ENCODE measurements at regions not wholly inside any gene's neighbourhood (a gene's known extent, or its start where the extent isn't known, plus 50 kb on each side); places are given as distances from the start of the nearest gene placed in this dataset.

DNA sequence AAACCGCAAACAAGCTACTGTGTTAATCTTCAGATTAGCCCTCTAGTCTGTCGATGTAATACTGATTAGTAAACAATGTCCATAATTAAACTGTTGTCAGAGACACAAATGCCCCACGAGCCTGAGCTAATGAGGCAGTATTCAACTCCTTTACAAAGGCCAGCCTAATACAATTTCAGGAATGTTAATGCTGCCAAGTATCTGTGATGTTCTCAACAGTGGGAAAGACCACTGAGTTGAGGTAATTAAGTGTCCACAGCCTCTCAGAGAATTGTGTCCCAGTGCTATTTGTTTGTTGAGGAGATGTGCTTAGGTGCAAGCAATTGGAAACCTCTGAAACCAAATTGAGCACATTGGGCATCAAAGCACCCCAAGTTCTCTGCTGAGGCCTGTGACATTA lies 139.4 kb upstream of the CDKN3 start:
- H4K20me1 ChIP-seq (ENCODE audit: control insufficient read depth, extremely low read depth, insufficient read depth, low read length) = no peaks in the 10 kb centered on the region
- H3K9ac ChIP-seq (ENCODE audit: insufficient read depth, low read length) = no peak overlapping the region
- TF ChIP-seq, protein P1, sequence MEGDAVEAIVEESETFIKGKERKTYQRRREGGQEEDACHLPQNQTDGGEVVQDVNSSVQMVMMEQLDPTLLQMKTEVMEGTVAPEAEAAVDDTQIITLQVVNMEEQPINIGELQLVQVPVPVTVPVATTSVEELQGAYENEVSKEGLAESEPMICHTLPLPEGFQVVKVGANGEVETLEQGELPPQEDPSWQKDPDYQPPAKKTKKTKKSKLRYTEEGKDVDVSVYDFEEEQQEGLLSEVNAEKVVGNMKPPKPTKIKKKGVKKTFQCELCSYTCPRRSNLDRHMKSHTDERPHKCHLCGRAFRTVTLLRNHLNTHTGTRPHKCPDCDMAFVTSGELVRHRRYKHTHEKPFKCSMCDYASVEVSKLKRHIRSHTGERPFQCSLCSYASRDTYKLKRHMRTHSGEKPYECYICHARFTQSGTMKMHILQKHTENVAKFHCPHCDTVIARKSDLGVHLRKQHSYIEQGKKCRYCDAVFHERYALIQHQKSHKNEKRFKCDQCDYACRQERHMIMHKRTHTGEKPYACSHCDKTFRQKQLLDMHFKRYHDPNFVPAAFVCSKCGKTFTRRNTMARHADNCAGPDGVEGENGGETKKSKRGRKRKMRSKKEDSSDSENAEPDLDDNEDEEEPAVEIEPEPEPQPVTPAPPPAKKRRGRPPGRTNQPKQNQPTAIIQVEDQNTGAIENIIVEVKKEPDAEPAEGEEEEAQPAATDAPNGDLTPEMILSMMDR (conservative IDR thresholded peaks at IDR 0.05 in 1 of 2, IDR thresholded peaks at IDR 0.05 in 1 of 2; ENCODE audit: low read depth in 1 of 2, low read length in 2 of 2) = no peak
- no peak for TF ChIP-seq EZH2 (IDR thresholded peaks at IDR 0.05; ENCODE audit: low read length, missing control alignments)
- H2AFZ ChIP-seq (ENCODE audit: low read length) = no peak overlapping the region
- peak in 1 of 2 donors; percentile 55 for DNase-seq (ENCODE audit: low read depth in 2 of 2)
- H3K9me3 ChIP-seq (ENCODE audit: control insufficient read depth, insufficient read depth, low read depth, low read length) = no peaks in the 10 kb centered on the region
- no peaks in the 10 kb centered on the region for H3K36me3 ChIP-seq (ENCODE audit: control insufficient read depth, insufficient read depth, low read length)
- no peaks in the 10 kb centered on the region for H3K27me3 ChIP-seq (ENCODE audit: control insufficient read depth, insufficient read depth, low read length)
- peaks cover 9% of the 10 kb centered on the region for H3K4me1 ChIP-seq (ENCODE audit: control insufficient read depth, extremely low read depth, insufficient read depth, low read length)
- H3K27ac ChIP-seq (ENCODE audit: insufficient read depth, low read length) = no peak overlapping the region
- no peaks in the 10 kb centered on the region for H3K79me2 ChIP-seq (ENCODE audit: control insufficient read depth, insufficient read depth, low read length)
- H3K4me2 ChIP-seq (ENCODE audit: extremely low read depth, insufficient read depth, low read length) = no peak overlapping the region
- H3K4me3 ChIP-seq (replicated peaks in 1 of 4; ENCODE audit: control extremely low read depth in 1 of 4, insufficient read depth in 1 of 4, low read depth in 3 of 4, low read length in 4 of 4) = no peak overlapping the region

DNA sequence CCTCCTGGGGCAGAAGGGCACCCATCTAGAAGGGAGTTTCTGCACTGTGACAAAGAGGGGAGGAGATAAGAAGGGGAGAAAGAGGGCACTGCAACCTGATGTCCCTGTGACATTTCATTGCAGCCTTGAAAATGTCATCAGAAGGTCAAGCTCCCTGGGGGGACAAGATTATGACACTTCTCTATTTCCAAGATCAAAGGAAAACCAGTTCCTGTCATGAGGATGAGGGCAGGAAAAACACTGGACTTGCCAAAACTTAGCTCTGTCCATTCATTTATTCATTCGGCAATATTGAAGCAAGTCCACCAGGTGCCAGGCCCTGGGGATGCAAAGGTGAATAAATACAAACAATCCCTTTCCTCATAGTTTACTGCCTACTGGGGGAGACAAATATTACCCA lies 138.4 kb upstream of the CDKN3 start:
- H3K27ac ChIP-seq (ENCODE audit: insufficient read depth, low read length) = no peak overlapping the region
- no peak overlapping the region for H2AFZ ChIP-seq (ENCODE audit: low read length)
- H3K27me3 ChIP-seq (ENCODE audit: control insufficient read depth, insufficient read depth, low read length) = no peaks in the 10 kb centered on the region
- H3K36me3 ChIP-seq (ENCODE audit: control insufficient read depth, insufficient read depth, low read length) = no peaks in the 10 kb centered on the region
- H4K20me1 ChIP-seq (ENCODE audit: control insufficient read depth, extremely low read depth, insufficient read depth, low read length) = no peaks in the 10 kb centered on the region
- peaks cover 4% of the 10 kb centered on the region for H3K4me1 ChIP-seq (ENCODE audit: control insufficient read depth, extremely low read depth, insufficient read depth, low read length)
- no peaks in the 10 kb centered on the region for H3K9me3 ChIP-seq (ENCODE audit: control insufficient read depth, insufficient read depth, low read depth, low read length)
- H3K4me3 ChIP-seq (replicated peaks in 1 of 4; ENCODE audit: control extremely low read depth in 1 of 4, insufficient read depth in 1 of 4, low read depth in 3 of 4, low read length in 4 of 4) = no peak overlapping the region
- TF ChIP-seq EZH2 (IDR thresholded peaks at IDR 0.05; ENCODE audit: low read length, missing control alignments) = no peak
- TF ChIP-seq, protein P1 (conservative IDR thresholded peaks at IDR 0.05 in 1 of 2, IDR thresholded peaks at IDR 0.05 in 1 of 2; ENCODE audit: low read depth in 1 of 2, low read length in 2 of 2) = no peak
- no peaks in the 10 kb centered on the region for H3K79me2 ChIP-seq (ENCODE audit: control insufficient read depth, insufficient read depth, low read length)
- DNase-seq (ENCODE audit: low read depth in 2 of 2) = no peak
- H3K4me2 ChIP-seq (ENCODE audit: extremely low read depth, insufficient read depth, low read length) = no peak overlapping the region
- no peak overlapping the region for H3K9ac ChIP-seq (ENCODE audit: insufficient read depth, low read length)

DNA sequence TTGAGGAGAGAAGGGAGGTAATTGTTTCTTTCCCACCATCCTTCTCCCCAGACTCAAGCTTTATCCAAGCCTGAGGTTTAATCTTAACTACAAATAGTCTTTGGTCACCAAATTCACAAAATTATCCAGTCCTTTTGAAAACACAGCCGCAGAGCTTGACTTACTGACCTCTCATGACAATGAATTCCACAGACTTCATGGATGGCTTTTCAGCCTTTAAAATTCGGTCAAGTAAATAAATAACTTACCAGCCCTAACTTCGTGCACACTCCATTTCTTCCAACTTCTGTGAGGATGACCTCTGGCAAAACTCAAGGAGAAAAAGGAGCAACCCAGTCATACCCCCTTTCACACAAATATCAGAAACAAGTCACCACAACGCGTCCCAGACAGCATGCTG lies 137.0 kb upstream of the CDKN3 start:
- DNase-seq (ENCODE audit: low read depth in 2 of 2) = peak in 1 of 2 donors; percentile 21
- H3K9ac ChIP-seq (ENCODE audit: insufficient read depth, low read length) = no peak overlapping the region
- H3K79me2 ChIP-seq (ENCODE audit: control insufficient read depth, insufficient read depth, low read length) = no peaks in the 10 kb centered on the region
- TF ChIP-seq, protein P1 (conservative IDR thresholded peaks at IDR 0.05 in 1 of 2, IDR thresholded peaks at IDR 0.05 in 1 of 2; ENCODE audit: low read depth in 1 of 2, low read length in 2 of 2) = no peak
- no peak for TF ChIP-seq EZH2 (IDR thresholded peaks at IDR 0.05; ENCODE audit: low read length, missing control alignments)
- no peak overlapping the region for H3K27ac ChIP-seq (ENCODE audit: insufficient read depth, low read length)
- H3K36me3 ChIP-seq (ENCODE audit: control insufficient read depth, insufficient read depth, low read length) = no peaks in the 10 kb centered on the region
- no peak overlapping the region for H3K4me2 ChIP-seq (ENCODE audit: extremely low read depth, insufficient read depth, low read length)
- no peaks in the 10 kb centered on the region for H3K4me1 ChIP-seq (ENCODE audit: control insufficient read depth, extremely low read depth, insufficient read depth, low read length)
- no peaks in the 10 kb centered on the region for H3K27me3 ChIP-seq (ENCODE audit: control insufficient read depth, insufficient read depth, low read length)
- no peak overlapping the region for H2AFZ ChIP-seq (ENCODE audit: low read length)
- no peaks in the 10 kb centered on the region for H4K20me1 ChIP-seq (ENCODE audit: control insufficient read depth, extremely low read depth, insufficient read depth, low read length)
- no peaks in the 10 kb centered on the region for H3K9me3 ChIP-seq (ENCODE audit: control insufficient read depth, insufficient read depth, low read depth, low read length)
- H3K4me3 ChIP-seq (replicated peaks in 1 of 4; ENCODE audit: control extremely low read depth in 1 of 4, insufficient read depth in 1 of 4, low read depth in 3 of 4, low read length in 4 of 4) = no peak overlapping the region
